HG02884 (cell line): ENCODE measurements at regions not wholly inside any gene's neighbourhood (a gene's known extent, or its start where the extent isn't known, plus 50 kb on each side); places are given as distances from the start of the nearest gene placed in this dataset.
"Not testable (repeated sequence)": the region's sequence is repeated elsewhere in the genome, so short reads cannot be mapped to it uniquely, and the experiment has no call there.

Source experiments
- ATAC-seq: cut with Tn5 transposase; IDR thresholded peaks from one replicate; pipeline ENCODE4 v1.9.1; 2021; ENCODE audit warnings: mild to moderate bottlenecking, moderate library complexity; ENCODE audit not compliant: unreplicated experiment

- ATAC-seq = no peak
These were observed 172.6 kb downstream of the CD83 start for GRCh38 chr6:14290041-14290771.

GRCh38 chr6:14290772-14291330 is 173.3 kb downstream of the CD83 start:
- no peak for ATAC-seq

- ATAC-seq = no peak
These were observed 173.8 kb downstream of the CD83 start for GRCh38 chr6:14291331-14291730.

- ATAC-seq = no peak
These were observed 174.5 kb downstream of the CD83 start for GRCh38 chr6:14292119-14292518.

- no peak for ATAC-seq
These were observed 176.8 kb downstream of the CD83 start for GRCh38 chr6:14294270-14294951.

- ATAC-seq = not testable (repeated sequence)
These were observed 179.1 kb downstream of the CD83 start for GRCh38 chr6:14296698-14297097.

- not testable (repeated sequence) for ATAC-seq
These were observed 179.5 kb downstream of the CD83 start for GRCh38 chr6:14297118-14297517.

GRCh38 chr6:14300189-14300588 is 182.6 kb downstream of the CD83 start:
- not testable (repeated sequence) for ATAC-seq

- ATAC-seq = not testable (repeated sequence)
These were observed 183.1 kb downstream of the CD83 start for GRCh38 chr6:14300721-14301120.

- ATAC-seq = not testable (repeated sequence)
These were observed 183.9 kb downstream of the CD83 start for GRCh38 chr6:14301477-14301876.

GRCh38 chr6:14305131-14305530 is 187.6 kb downstream of the CD83 start:
- ATAC-seq = no peak

GRCh38 chr6:14305624-14306023 is 188.1 kb downstream of the CD83 start:
- ATAC-seq = no peak

GRCh38 chr6:14306151-14306906 is 188.8 kb downstream of the CD83 start:
- ATAC-seq = no peak

GRCh38 chr6:14309516-14309915 is 191.9 kb downstream of the CD83 start:
- no peak for ATAC-seq

- no peak for ATAC-seq
These were observed 192.4 kb downstream of the CD83 start for GRCh38 chr6:14309951-14310445.

- no peak for ATAC-seq
These were observed 193.4 kb downstream of the CD83 start for GRCh38 chr6:14310960-14311359.

GRCh38 chr6:14312587-14312986 is 195.0 kb downstream of the CD83 start:
- ATAC-seq = no peak

GRCh38 chr6:14313248-14313647 is 195.7 kb downstream of the CD83 start:
- ATAC-seq = no peak

GRCh38 chr6:14315353-14315752 is 197.8 kb downstream of the CD83 start:
- ATAC-seq = no peak

GRCh38 chr6:14316651-14317386 is 199.2 kb downstream of the CD83 start:
- ATAC-seq = no peak
